HG03571 (cell line): ENCODE measurements at regions not wholly inside any gene's neighbourhood (a gene's known extent, or its start where the extent isn't known, plus 50 kb on each side); places are given as distances from the start of the nearest gene placed in this dataset.

Experiments
- ATAC-seq: cut with Tn5 transposase; IDR thresholded peaks from one replicate; pipeline ENCODE4 v1.9.1; 2021; ENCODE audit not compliant: unreplicated experiment

- ATAC-seq = no peak
Observed at GRCh38 chr5:27516437-27516836, 478.1 kb upstream of the CDH9 start.

GRCh38 chr5:27511061-27511460 lies 472.7 kb upstream of the CDH9 start:
- no peak for ATAC-seq

GRCh38 chr5:27503813-27504212 lies 465.4 kb upstream of the CDH9 start:
- ATAC-seq = no peak

GRCh38 chr5:27502236-27502635 lies 463.9 kb upstream of the CDH9 start:
- ATAC-seq = no peak

- no peak for ATAC-seq
Observed at GRCh38 chr5:27497491-27497890, 459.1 kb upstream of the CDH9 start.

GRCh38 chr5:27494887-27495286 lies 456.5 kb upstream of the CDH9 start:
- no peak for ATAC-seq

GRCh38 chr5:27491746-27492439 lies 453.5 kb upstream of the CDH9 start:
- no peak for ATAC-seq

GRCh38 chr5:27491047-27491446 lies 452.7 kb upstream of the CDH9 start:
- no peak for ATAC-seq

GRCh38 chr5:27489701-27490100 lies 451.3 kb upstream of the CDH9 start:
- no peak for ATAC-seq

- no peak for ATAC-seq
Observed at GRCh38 chr5:27482663-27483062, 444.3 kb upstream of the CDH9 start.

- no peak for ATAC-seq
Observed at GRCh38 chr5:27479859-27480258, 441.5 kb upstream of the CDH9 start.

GRCh38 chr5:27477550-27477949 lies 439.2 kb upstream of the CDH9 start:
- no peak for ATAC-seq

GRCh38 chr5:27476356-27476988 lies 438.1 kb upstream of the CDH9 start:
- no peak for ATAC-seq

GRCh38 chr5:27475063-27475462 lies 436.7 kb upstream of the CDH9 start:
- ATAC-seq = no peak

- no peak for ATAC-seq
Observed at GRCh38 chr5:27474395-27474794, 436.0 kb upstream of the CDH9 start.

GRCh38 chr5:27474047-27474309 lies 435.6 kb upstream of the CDH9 start:
- no peak for ATAC-seq

GRCh38 chr5:27473307-27474046 lies 435.1 kb upstream of the CDH9 start:
- ATAC-seq = no peak

- no peak for ATAC-seq
Observed at GRCh38 chr5:27472871-27473270, 434.5 kb upstream of the CDH9 start.

GRCh38 chr5:27472000-27472763 lies 433.8 kb upstream of the CDH9 start:
- ATAC-seq = peak; percentile 66

GRCh38 chr5:27466959-27467358 lies 428.6 kb upstream of the CDH9 start:
- no peak for ATAC-seq

GRCh38 chr5:27465140-27465539 lies 426.8 kb upstream of the CDH9 start:
- no peak for ATAC-seq
